ENCODE measurements at regions not wholly inside any gene's neighbourhood (a gene's known extent, or its start where the extent isn't known, plus 50 kb on each side); places are given as distances from the start of the nearest gene placed in this dataset.

DNA sequence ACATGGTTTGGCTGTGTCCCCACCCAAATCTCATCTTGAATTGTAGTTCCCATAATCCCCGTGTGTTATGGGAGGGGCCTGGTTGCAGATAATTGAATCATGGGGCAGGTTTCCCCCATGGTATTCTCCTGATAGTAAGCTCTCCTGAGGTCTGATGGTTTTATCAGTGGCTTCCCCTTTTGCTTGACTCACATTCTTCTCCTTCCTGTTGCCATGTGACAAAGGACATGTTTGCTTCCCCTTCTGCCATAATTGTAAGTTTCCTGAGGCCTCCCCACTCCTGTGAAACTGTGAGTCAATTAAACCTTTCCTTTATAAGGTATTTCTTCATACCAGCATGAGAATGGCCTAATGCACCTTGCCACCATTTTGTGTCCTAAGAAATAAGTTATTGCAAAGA, 415.0 kb downstream of the COL11A1 start:
- TF ChIP-seq, protein P1, sequence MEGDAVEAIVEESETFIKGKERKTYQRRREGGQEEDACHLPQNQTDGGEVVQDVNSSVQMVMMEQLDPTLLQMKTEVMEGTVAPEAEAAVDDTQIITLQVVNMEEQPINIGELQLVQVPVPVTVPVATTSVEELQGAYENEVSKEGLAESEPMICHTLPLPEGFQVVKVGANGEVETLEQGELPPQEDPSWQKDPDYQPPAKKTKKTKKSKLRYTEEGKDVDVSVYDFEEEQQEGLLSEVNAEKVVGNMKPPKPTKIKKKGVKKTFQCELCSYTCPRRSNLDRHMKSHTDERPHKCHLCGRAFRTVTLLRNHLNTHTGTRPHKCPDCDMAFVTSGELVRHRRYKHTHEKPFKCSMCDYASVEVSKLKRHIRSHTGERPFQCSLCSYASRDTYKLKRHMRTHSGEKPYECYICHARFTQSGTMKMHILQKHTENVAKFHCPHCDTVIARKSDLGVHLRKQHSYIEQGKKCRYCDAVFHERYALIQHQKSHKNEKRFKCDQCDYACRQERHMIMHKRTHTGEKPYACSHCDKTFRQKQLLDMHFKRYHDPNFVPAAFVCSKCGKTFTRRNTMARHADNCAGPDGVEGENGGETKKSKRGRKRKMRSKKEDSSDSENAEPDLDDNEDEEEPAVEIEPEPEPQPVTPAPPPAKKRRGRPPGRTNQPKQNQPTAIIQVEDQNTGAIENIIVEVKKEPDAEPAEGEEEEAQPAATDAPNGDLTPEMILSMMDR (conservative IDR thresholded peaks at IDR 0.05), result no peak
- no peak for TF ChIP-seq EZH2 (IDR thresholded peaks at IDR 0.05; ENCODE audit: low read depth)

Measured in PC-9 (cell line).